Mucosa of descending colon (tissue), 3 donors: ENCODE measurements at regions not wholly inside any gene's neighbourhood (a gene's known extent, or its start where the extent isn't known, plus 50 kb on each side); places are given as distances from the start of the nearest gene placed in this dataset.

Experiments used
- ATAC-seq: fragments of 200-7000 bp; cut with Tn5 transposase; one replicate; pipeline ENCODE4 v1.9.1; 2020; ENCODE audit warnings: mild to moderate bottlenecking, moderate library complexity
- DNase-seq, 3 donors: peaks; one replicate each; pipeline ENCODE4 v3.0.0-alpha.2; 2020
- H3K36me3 ChIP-seq: fragments of 200-600 bp; one replicate; pipeline ENCODE4 v1.8.0; 2021; ENCODE audit warnings: low read depth, mild to moderate bottlenecking
- H3K4me1 ChIP-seq: fragments of 200-600 bp; one replicate; pipeline ENCODE4 v1.8.0; 2021; ENCODE audit warnings: low read depth, mild to moderate bottlenecking
- H3K4me3 ChIP-seq: fragments of 200-600 bp; one replicate; pipeline ENCODE4 v1.8.0; 2021; ENCODE audit warnings: mild to moderate bottlenecking
- H3K9me3 ChIP-seq: fragments of 200-600 bp; one replicate; pipeline ENCODE4 v1.8.0; 2021; ENCODE audit warnings: mild to moderate bottlenecking
- CTCF ChIP-seq: fragments of 200-600 bp; IDR thresholded peaks from one replicate; pipeline ENCODE4 v1.8.0; 2022; ENCODE audit warnings: antibody characterized with exemption, mild to moderate bottlenecking
- intact Hi-C, 2 donors: fragments of 100-400 bp; cut with DNase I in 1 of 2; cut with micrococcal nuclease in 1 of 2; formaldehyde crosslinking; loops; one replicate each; pipeline versions ENCODE4 v1.11.0 to v1.11.1; 2022; cut with DNase I, micrococcal nuclease
- donor health status: DM: no; HTN: no; CAD: no; lungs with moderate emphysema.
- donor health status: DM: no; HTN: no; CAD: no.
- donor health status: DM: no; HTN: yes; CAD: no.

DNA sequence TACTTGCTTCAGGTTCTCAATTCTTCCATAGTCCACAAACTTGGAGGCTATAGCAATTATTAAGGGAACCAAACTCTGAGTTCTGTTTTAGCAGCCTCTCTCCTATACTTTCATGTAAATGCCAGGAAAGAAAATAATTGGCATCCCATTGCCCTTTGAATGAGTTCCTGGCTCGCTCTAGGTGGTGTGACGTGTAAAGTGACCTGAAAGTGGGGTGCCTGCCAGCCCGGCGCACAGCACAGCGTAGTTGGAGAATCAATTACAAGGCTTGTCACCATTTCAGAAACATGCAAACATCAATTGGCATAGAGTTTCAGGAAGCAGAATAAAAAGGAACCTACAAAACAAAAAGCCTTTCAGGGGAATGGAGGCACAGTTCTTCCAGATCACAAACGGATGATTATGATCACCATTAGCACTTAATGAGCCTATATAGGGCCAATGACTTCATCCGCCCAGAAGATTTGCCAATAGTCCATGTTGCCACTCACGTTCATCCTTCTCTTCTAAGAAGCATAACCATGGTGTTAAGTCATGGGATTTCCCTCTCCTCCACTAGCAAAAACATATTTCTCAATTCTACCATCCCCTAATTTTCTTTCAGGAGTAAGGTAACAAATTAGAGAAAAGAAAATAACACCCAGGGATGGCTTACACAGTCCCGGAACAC lies 354.6 kb upstream of the ADGRL2 start:
- no peak for ATAC-seq

DNA sequence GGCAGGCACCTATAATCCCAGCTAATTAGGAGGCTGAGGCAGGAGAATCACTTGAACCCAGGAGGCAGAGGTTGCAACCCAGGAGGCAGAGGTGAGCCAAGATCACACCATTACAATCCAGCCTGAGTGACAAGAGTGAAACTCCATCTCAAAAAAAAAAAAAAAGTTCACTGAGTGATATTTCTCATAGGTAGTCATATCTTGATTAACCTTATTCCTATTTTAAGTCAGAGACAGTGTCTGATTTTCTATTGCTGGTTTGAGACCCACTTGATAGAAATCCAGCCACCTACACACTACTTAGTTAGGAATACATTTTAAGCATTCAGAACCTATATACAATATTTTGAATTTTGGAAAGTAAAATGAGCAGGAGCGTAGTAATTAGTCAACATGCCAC lies 357.4 kb upstream of the ADGRL2 start:
- TF ChIP-seq CTCF: no peak
- Histone ChIP-seq H3K4me1 (no peaks in the 10 kb centered on the region), H3K9me3 (no peaks in the 10 kb centered on the region), H3K4me3 (no peak overlapping the region), H3K36me3 (no peaks in the 10 kb centered on the region)
- intact Hi-C loops: no loop called here
- ATAC-seq (no peak), DNase-seq (no peak)

More for the DNA sequence above, 354.6 kb upstream of the ADGRL2 start:
- no peak for DNase-seq
- TF ChIP-seq CTCF: no peak
- H3K4me3 ChIP-seq: no peak overlapping the region
- H3K9me3 ChIP-seq: no peaks in the 10 kb centered on the region
- H3K36me3 ChIP-seq: no peaks in the 10 kb centered on the region
- intact Hi-C loops: no loop called here
- H3K4me1 ChIP-seq: no peaks in the 10 kb centered on the region

DNA sequence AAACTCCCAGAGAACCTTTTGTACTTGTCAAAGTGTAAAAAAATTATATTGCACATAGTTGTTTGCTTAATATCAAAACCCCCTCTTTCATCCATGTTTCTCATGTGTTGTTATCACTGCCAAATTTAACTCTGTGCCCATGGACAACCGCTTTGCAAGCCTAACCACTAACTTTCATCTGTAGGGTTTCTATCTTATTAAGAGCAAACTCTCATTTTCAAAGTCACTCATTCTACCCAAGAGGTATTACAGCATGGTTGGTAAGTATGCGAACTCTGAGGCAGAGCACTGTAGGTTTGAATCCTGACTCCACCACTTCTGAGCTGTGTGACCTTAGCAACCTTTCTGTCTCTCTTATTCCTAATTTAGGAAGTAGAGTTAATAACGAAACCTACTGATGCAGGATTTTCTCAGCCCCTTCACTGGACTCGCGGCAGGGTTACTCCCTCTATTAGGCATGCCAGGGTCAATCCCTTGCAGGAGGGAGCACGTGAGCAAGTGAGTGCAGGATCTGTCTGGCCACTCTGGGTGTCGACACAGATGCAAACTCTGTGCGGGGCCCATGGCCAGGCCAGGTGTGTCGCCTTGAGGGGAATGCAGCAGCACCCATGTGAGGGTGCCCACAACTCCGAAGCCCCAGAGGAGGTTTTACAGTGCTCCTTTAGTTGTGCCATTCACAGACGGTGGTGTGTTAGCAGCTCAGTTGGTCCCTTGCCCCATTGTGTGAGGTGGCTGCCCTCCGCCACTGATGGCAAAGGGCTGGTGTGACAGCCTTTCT lies 361.5 kb upstream of the ADGRL2 start:
- DNase-seq (no peak), ATAC-seq (no peak)
- no peaks in the 10 kb centered on the region for H3K9me3 ChIP-seq
- no peak for TF ChIP-seq CTCF
- H3K4me1 ChIP-seq: peaks cover 4% of the 10 kb centered on the region
- no peak overlapping the region for H3K4me3 ChIP-seq
- no peaks in the 10 kb centered on the region for H3K36me3 ChIP-seq
- intact Hi-C loops: no loop called here

- H3K9me3 ChIP-seq: no peaks in the 10 kb centered on the region
- H3K4me1 ChIP-seq: peaks cover 4% of the 10 kb centered on the region
- H3K36me3 ChIP-seq: no peaks in the 10 kb centered on the region
- no peak for TF ChIP-seq CTCF
- no peak overlapping the region for H3K4me3 ChIP-seq
- no peak for DNase-seq
- no peak for ATAC-seq
- intact Hi-C loops: no loop called here
Measured at GRCh38 chr1:81437649-81438048, 363.1 kb upstream of the ADGRL2 start.

- no peak overlapping the region for H3K4me3 ChIP-seq
- intact Hi-C loops: no loop called here
- no peaks in the 10 kb centered on the region for H3K9me3 ChIP-seq
- H3K36me3 ChIP-seq: no peaks in the 10 kb centered on the region
- peaks cover 4% of the 10 kb centered on the region for H3K4me1 ChIP-seq
- DNase-seq (no peak), ATAC-seq (no peak)
- TF ChIP-seq CTCF: no peak
Measured at GRCh38 chr1:81437213-81437612, 363.5 kb upstream of the ADGRL2 start.
